H9 (cell line): ENCODE measurements at regions not wholly inside any gene's neighbourhood (a gene's known extent, or its start where the extent isn't known, plus 50 kb on each side); places are given as distances from the start of the nearest gene placed in this dataset.

ENCODE experiments used
- DNase-seq: peaks from one replicate; pipeline ENCODE4 v3.0.0-alpha.2; 2017
- H2AFZ ChIP-seq: one replicate; pipeline ENCODE4 v1.6.1; 2013; ENCODE audit warnings: mild to moderate bottlenecking, low read length, control low read depth, moderate library complexity
- H2AK5ac ChIP-seq: 2 replicates; pipeline ENCODE4 v1.6.1; 2013; ENCODE audit warnings: low read length, control low read depth, mixed read lengths; ENCODE audit not compliant: insufficient read length
- H2BK120ac ChIP-seq: one replicate; pipeline ENCODE4 v1.6.1; 2013; ENCODE audit warnings: low read depth, mild to moderate bottlenecking, low read length, control low read depth, inconsistent platforms; ENCODE audit not compliant: poor library complexity, severe bottlenecking
- H2BK12ac ChIP-seq: 2 replicates; pipeline ENCODE4 v1.6.1; 2013; ENCODE audit warnings: low read length, control low read depth, mixed read lengths, low read depth; ENCODE audit not compliant: insufficient read length
- H2BK15ac ChIP-seq: 2 replicates; pipeline ENCODE4 v1.6.1; 2013; ENCODE audit warnings: low read depth, low read length, control low read depth
- H2BK20ac ChIP-seq: one replicate; pipeline ENCODE4 v1.6.1; 2013; ENCODE audit warnings: low read depth, mild to moderate bottlenecking, low read length, control low read depth, inconsistent platforms; ENCODE audit not compliant: poor library complexity, severe bottlenecking
- H2BK5ac ChIP-seq: 2 replicates; pipeline ENCODE4 v1.6.1; 2013; ENCODE audit warnings: low read length, control low read depth, mixed read lengths; ENCODE audit not compliant: insufficient read length
- H3K14ac ChIP-seq: 2 replicates; pipeline ENCODE4 v1.6.1; 2013; ENCODE audit warnings: low read length, control low read depth; ENCODE audit not compliant: insufficient read depth
- H3K18ac ChIP-seq: 2 replicates; pipeline ENCODE4 v1.6.1; 2013; ENCODE audit warnings: low read depth, mild to moderate bottlenecking, mixed read lengths, low read length, control low read depth; ENCODE audit not compliant: insufficient read length
- H3K23ac ChIP-seq: 2 replicates; pipeline ENCODE4 v1.6.1; 2013; ENCODE audit warnings: low read length, control low read depth, mixed read lengths, low read depth; ENCODE audit not compliant: insufficient read length
- H3K23me2 ChIP-seq: 2 replicates; pipeline ENCODE4 v1.6.1; 2013; ENCODE audit warnings: low read depth, mild to moderate bottlenecking, mixed read lengths, low read length, control low read depth; ENCODE audit not compliant: insufficient read length, poor library complexity, severe bottlenecking
- H3K27ac ChIP-seq: 2 replicates; pipeline ENCODE4 v1.5.1; 2013; ENCODE audit warnings: low read length, control low read depth, mixed read lengths, low read depth; ENCODE audit not compliant: insufficient read length
- H3K27me3 ChIP-seq: 2 replicates; pipeline ENCODE4 v1.6.1; 2013; ENCODE audit warnings: low read length, control low read depth, inconsistent platforms; ENCODE audit not compliant: insufficient read depth
- H3K4ac ChIP-seq: 2 replicates; pipeline ENCODE4 v1.6.1; 2013; ENCODE audit warnings: low read depth, mild to moderate bottlenecking, control low read depth, inconsistent platforms, low read length, moderate library complexity
- H3K4me1 ChIP-seq: 2 replicates; pipeline ENCODE4 v1.6.1; 2013; ENCODE audit warnings: low read length, control low read depth, inconsistent platforms; ENCODE audit not compliant: insufficient read depth
- H3K4me2 ChIP-seq: 2 replicates; pipeline ENCODE4 v1.6.1; 2013; ENCODE audit warnings: low read length, control low read depth, mixed read lengths; ENCODE audit not compliant: insufficient read length, insufficient read depth
- H3K56ac ChIP-seq: 2 replicates; pipeline ENCODE4 v1.6.1; 2013; ENCODE audit warnings: low read depth, mild to moderate bottlenecking, mixed read lengths, low read length, control low read depth; ENCODE audit not compliant: insufficient read length
- H3K79me1 ChIP-seq: 2 replicates; pipeline ENCODE4 v1.6.1; 2013; ENCODE audit warnings: low read depth, mild to moderate bottlenecking, moderate library complexity, low read length, control low read depth, inconsistent platforms; ENCODE audit not compliant: insufficient read depth, poor library complexity, severe bottlenecking
- H3K79me2 ChIP-seq: 2 replicates; pipeline ENCODE4 v1.6.1; 2013; ENCODE audit warnings: low read length, control low read depth, inconsistent platforms; ENCODE audit not compliant: insufficient read depth
- H3K9ac ChIP-seq: 2 replicates; pipeline ENCODE4 v1.6.1; 2013; ENCODE audit warnings: low read length, control low read depth, mixed read lengths; ENCODE audit not compliant: insufficient read length; ENCODE audit errors: extremely low read depth
- H3K9me3 ChIP-seq: one replicate; pipeline ENCODE4 v1.6.1; 2013; ENCODE audit warnings: low read depth, low read length, inconsistent platforms; ENCODE audit not compliant: control insufficient read depth
- H3T11ph ChIP-seq: one replicate; pipeline ENCODE4 v1.6.1; 2013; ENCODE audit warnings: mild to moderate bottlenecking, low read length, control low read depth, inconsistent platforms
- H4K20me1 ChIP-seq: one replicate; pipeline ENCODE4 v1.6.1; 2013; ENCODE audit not compliant: control insufficient read depth, insufficient read length, insufficient read depth
- H4K5ac ChIP-seq: 2 replicates; pipeline ENCODE4 v1.6.1; 2013; ENCODE audit warnings: low read depth, mild to moderate bottlenecking, mixed read lengths, low read length, control low read depth; ENCODE audit not compliant: insufficient read length
- H4K8ac ChIP-seq: replicated peaks from 2 replicates; pipeline ENCODE4 v1.6.1; 2013; ENCODE audit warnings: low read length, control low read depth, mixed read lengths, low read depth; ENCODE audit not compliant: insufficient read length
- H4K91ac ChIP-seq: 2 replicates; pipeline ENCODE4 v1.6.1; 2013; ENCODE audit warnings: low read depth, mild to moderate bottlenecking, moderate library complexity, mixed read lengths, low read length, control low read depth; ENCODE audit not compliant: insufficient read length
- H3K27ac Mint-ChIP-seq, 3 experiments: 2 replicates in 2 of 3; 3 replicates in 1 of 3; pipeline ENCODE4 v1.8.0; 2020 to 2021; ENCODE audit warnings: mixed read lengths in 3 of 3, mild to moderate bottlenecking in 1 of 3, moderate library complexity in 1 of 3
- H3K27me3 Mint-ChIP-seq: 2 replicates; pipeline ENCODE4 v1.8.0; 2021; ENCODE audit warnings: low read depth, mild to moderate bottlenecking, moderate library complexity, mixed read lengths
- H3K36me3 Mint-ChIP-seq, 3 experiments: 2 replicates in 2 of 3; 3 replicates in 1 of 3; pipeline ENCODE4 v1.8.0; 2020 to 2021; ENCODE audit warnings: low read depth in 3 of 3, mixed read lengths in 3 of 3; ENCODE audit not compliant: insufficient read depth in 1 of 3
- H3K4me1 Mint-ChIP-seq, 2 experiments: 2 replicates each; pipeline ENCODE4 v1.8.0; 2020; ENCODE audit warnings: mixed read lengths in 2 of 2
- H3K4me3 Mint-ChIP-seq, 2 experiments: 2 replicates in 1 of 2; 3 replicates in 1 of 2; pipeline ENCODE4 v1.8.0; 2020 to 2021; ENCODE audit warnings: mild to moderate bottlenecking in 2 of 2, mixed read lengths in 2 of 2, moderate library complexity in 1 of 2
- H3K9me3 Mint-ChIP-seq, 2 experiments: 2 replicates in 1 of 2; 3 replicates in 1 of 2; pipeline ENCODE4 v1.8.0; 2020; ENCODE audit warnings: mild to moderate bottlenecking in 2 of 2, mixed read lengths in 2 of 2, moderate library complexity in 1 of 2
- WGBS: extraction: QIAGEN DNeasy Blood & Tissue Kit; methylation state at CpG from one replicate; pipeline ENCODE4 v1.1.7; 2013; ENCODE audit warnings: missing lambda C conversion rate, low lambda C conversion rate, mixed read lengths; ENCODE audit not compliant: insufficient read length; ENCODE audit errors: extremely low coverage; 5-methylcytosine and 5-hydroxymethylcytosine counted together
- TF ChIP-seq, protein P1 (sequence below): fragments of 200-600 bp; sonication (generic); conservative IDR thresholded peaks from 3 replicates; pipeline ENCODE4 v1.8.0; 2021; ENCODE audit warnings: antibody characterized with exemption, mild to moderate bottlenecking

DNA sequence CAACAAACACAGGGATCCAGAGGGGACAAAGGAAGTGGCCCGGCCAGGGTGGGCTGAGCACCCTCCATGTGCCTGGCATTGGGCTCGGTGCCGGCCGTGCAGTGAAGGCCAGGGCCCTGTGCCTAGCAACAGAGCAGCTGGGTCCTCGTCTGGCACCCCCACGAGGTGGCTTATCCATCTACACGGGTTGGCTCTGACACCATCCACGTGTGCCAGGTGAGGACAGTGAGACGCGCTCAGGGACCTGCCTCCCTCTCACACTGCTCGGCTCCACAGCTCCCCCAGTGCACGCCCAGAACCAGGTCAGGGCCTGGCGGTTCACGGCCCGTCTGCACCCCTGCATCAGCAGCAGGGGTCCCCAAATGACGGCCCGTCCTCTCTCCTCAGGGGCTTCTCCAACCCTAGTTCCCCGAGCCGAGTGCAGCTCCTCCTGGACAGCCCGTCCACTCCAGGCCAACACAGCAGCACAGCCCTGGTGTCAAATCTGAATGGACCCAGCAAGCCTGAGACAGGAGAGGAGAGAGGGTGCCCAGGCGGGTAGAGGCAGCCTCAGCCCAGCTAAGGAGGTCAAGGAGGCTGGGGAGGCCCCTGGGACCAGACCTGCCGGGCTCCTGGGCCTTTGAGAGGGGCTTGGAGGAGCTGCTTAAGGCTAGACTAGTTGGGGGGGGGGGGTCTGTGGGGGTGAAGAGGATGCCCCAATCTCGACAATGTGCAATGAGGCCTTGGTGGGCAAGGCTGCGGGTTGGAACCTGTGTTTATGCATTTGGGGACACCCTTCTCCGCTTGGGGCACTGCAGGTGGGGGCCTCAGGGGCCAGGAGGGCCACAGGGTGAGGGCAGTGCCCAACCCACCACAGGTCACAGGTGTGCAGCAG is 113.6 kb downstream of the FAM53A start:
- Mint-ChIP-seq H3K4me1 (peaks cover 22 to 47% of the 10 kb centered on the region in 2 experiments), H3K36me3 (no peaks in the 10 kb centered on the region), H3K9me3 (peaks cover 0 to 2% of the 10 kb centered on the region in 2 experiments; a peak in 1 of 5 replicates), H3K27me3 (peaks cover 15% of the 10 kb centered on the region), H3K27ac (no peak overlapping the region), H3K4me3 (no peak overlapping the region)
- no peak overlapping the region for H3K4me2 ChIP-seq
- no peak overlapping the region for H3K27ac ChIP-seq
- H3K23ac ChIP-seq, result no peak overlapping the region
- H2AFZ ChIP-seq, result no peak overlapping the region
- no peak overlapping the region for H4K8ac ChIP-seq
- no peaks in the 10 kb centered on the region for H3K23me2 ChIP-seq
- H2BK5ac ChIP-seq, result no peak overlapping the region
- no peak overlapping the region for H4K91ac ChIP-seq
- H3K4me1 ChIP-seq, result peaks cover 12% of the 10 kb centered on the region; the same call in 1 of the 2 replicates
- H4K5ac ChIP-seq, result no peak overlapping the region
- no peaks in the 10 kb centered on the region for H3K79me1 ChIP-seq
- TF ChIP-seq, protein P1, sequence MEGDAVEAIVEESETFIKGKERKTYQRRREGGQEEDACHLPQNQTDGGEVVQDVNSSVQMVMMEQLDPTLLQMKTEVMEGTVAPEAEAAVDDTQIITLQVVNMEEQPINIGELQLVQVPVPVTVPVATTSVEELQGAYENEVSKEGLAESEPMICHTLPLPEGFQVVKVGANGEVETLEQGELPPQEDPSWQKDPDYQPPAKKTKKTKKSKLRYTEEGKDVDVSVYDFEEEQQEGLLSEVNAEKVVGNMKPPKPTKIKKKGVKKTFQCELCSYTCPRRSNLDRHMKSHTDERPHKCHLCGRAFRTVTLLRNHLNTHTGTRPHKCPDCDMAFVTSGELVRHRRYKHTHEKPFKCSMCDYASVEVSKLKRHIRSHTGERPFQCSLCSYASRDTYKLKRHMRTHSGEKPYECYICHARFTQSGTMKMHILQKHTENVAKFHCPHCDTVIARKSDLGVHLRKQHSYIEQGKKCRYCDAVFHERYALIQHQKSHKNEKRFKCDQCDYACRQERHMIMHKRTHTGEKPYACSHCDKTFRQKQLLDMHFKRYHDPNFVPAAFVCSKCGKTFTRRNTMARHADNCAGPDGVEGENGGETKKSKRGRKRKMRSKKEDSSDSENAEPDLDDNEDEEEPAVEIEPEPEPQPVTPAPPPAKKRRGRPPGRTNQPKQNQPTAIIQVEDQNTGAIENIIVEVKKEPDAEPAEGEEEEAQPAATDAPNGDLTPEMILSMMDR, result no peak
- no peak overlapping the region for H3T11ph ChIP-seq
- no peak overlapping the region for H2BK20ac ChIP-seq
- H2BK15ac ChIP-seq, result no peak overlapping the region
- no peak overlapping the region for H2BK12ac ChIP-seq
- DNase-seq, result no peak
- H3K9ac ChIP-seq, result no peak overlapping the region
- H4K20me1 ChIP-seq, result no peaks in the 10 kb centered on the region
- H3K4ac ChIP-seq, result no peak overlapping the region
- H2AK5ac ChIP-seq, result no peak overlapping the region
- H3K18ac ChIP-seq, result no peak overlapping the region
- H3K14ac ChIP-seq, result no peak overlapping the region
- no peaks in the 10 kb centered on the region; the same call in 1 of the 2 replicates for H3K27me3 ChIP-seq
- no peaks in the 10 kb centered on the region for H3K79me2 ChIP-seq
- H3K9me3 ChIP-seq, result no peaks in the 10 kb centered on the region
- no peak overlapping the region for H2BK120ac ChIP-seq
- H3K56ac ChIP-seq, result no peak overlapping the region
- no CpG with 5 or more reads among the region's 25 CpGs for WGBS
